ENCODE measurements at regions not wholly inside any gene's neighbourhood (a gene's known extent, or its start where the extent isn't known, plus 50 kb on each side); places are given as distances from the start of the nearest gene placed in this dataset.

DNA sequence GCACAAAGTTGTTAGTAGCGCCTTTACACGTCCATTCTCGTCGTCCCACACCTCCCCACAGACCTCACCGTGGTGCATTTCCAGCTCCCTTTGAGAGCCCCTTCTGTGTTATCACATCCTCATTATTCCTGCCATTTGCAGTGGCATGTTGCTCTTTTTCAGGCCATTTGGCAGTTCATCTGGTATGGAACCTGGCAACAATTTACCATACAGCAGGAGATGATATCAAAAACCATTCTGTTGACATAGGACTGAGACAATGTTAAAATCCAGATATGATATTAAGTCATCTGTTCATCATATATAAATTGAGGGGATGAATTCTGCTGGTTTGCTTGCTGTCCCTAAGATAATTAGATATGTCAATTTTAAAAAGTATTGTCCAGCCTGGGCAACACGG lies 83.0 kb downstream of the TMEM174 start:
- Histone ChIP-seq H3K4me3 (replicated peaks in 1 of 3; ENCODE audit: insufficient read depth in 1 of 3, low read depth in 1 of 3, low read length in 3 of 3) (no peak overlapping the region), H3K36me3 (ENCODE audit: control insufficient read depth in 2 of 2, extremely low read depth in 1 of 2, insufficient read depth in 2 of 2, low read length in 2 of 2) (no peaks in the 10 kb centered on the region), H3K27me3 (ENCODE audit: control insufficient read depth in 2 of 2, insufficient read depth in 2 of 2, low read length in 2 of 2) (peaks cover 41 to 52% of the 10 kb centered on the region in 2 experiments), H3K79me2 (ENCODE audit: control insufficient read depth, insufficient read depth, low read length) (no peaks in the 10 kb centered on the region), H3K9ac (replicated peaks; ENCODE audit: extremely low read depth, insufficient read depth, low read length) (no peak overlapping the region), H2AFZ (ENCODE audit: low read depth, low read length) (no peak overlapping the region), H4K20me1 (replicated peaks; ENCODE audit: control insufficient read depth, extremely low read depth, insufficient read depth, low read length) (no peaks in the 10 kb centered on the region), H3K27ac (ENCODE audit: insufficient read depth, low read depth, low read length) (no peak overlapping the region), H3K9me1 (replicated peaks; ENCODE audit: control insufficient read depth, extremely low read depth, insufficient read depth, low read length) (no peaks in the 10 kb centered on the region), H3K9me3 (replicated peaks; ENCODE audit: control insufficient read depth, insufficient read depth, low read length) (peaks cover 2% of the 10 kb centered on the region), H3K4me2 (ENCODE audit: insufficient read depth, low read length) (no peak overlapping the region), H3K4me1 (ENCODE audit: control insufficient read depth, extremely low read depth, insufficient read depth, low read length) (no peaks in the 10 kb centered on the region)
- TF ChIP-seq POLR2A (IDR thresholded peaks at IDR 0.05; ENCODE audit: low read depth, low read length), result no peak
- TF ChIP-seq JUN (IDR thresholded peaks at IDR 0.05; ENCODE audit: borderline replicate concordance, insufficient read depth, insufficient read length, low read depth), result no peak
- no peak for DNase-seq (ENCODE audit: low read depth, low spot score)
- ChIA-PET CTCF (interaction anchor here (1.8 kb wide), 1 partner anchor 40 kb away, joined by 6 read pairs; no protein-coding TSS in a partner anchor), POLR2A (no interaction called here)
- FAIRE-seq, result no peak
- BruUV-seq (replicated peaks), result no TSS peak
- dilution Hi-C loops (cut with MboI; ENCODE audit: extremely low pct_ligation_motif_present, low sequenced_read_pairs), result no loop called here
- intact Hi-C loops (cut with micrococcal nuclease), result no loop called here

DNA sequence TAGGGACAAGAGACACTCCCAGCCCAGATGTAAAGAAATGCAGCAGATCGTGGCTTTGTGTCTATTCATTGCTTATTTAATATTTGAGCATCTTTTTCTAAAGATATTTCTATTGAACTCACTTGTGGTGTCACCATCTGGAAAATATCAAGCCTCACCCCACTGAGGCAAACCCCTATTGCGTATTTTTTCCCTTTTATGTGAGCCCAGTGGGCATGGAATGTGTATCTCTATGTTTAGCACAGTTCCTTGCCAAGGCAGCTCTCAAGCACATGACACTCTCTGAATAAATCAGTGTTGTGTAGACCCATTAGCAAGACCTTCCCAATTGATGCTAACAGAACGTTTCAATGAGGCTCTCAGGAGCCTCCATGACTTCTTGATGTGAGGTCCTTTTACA lies 81.6 kb downstream of the TMEM174 start:
- no peak overlapping the region for H2AFZ ChIP-seq (ENCODE audit: low read depth, low read length)
- peaks cover 39 to 52% of the 10 kb centered on the region in 2 experiments for H3K27me3 ChIP-seq (ENCODE audit: control insufficient read depth in 2 of 2, insufficient read depth in 2 of 2, low read length in 2 of 2)
- DNase-seq (ENCODE audit: low read depth, low spot score) (no peak), FAIRE-seq (no peak)
- intact Hi-C loops (cut with micrococcal nuclease) (no loop called here), dilution Hi-C loops (cut with MboI; ENCODE audit: extremely low pct_ligation_motif_present, low sequenced_read_pairs) (no loop called here)
- TF ChIP-seq FOS (IDR thresholded peaks at IDR 0.05; ENCODE audit: borderline replicate concordance, insufficient read depth, low read length) (no peak), POLR2AphosphoS5 (IDR thresholded peaks at IDR 0.05; ENCODE audit: insufficient read depth, low read depth, low read length) (no peak), EZH2 (IDR thresholded peaks at IDR 0.05; ENCODE audit: borderline replicate concordance, low read depth, low read length, severe bottlenecking) (no peak), POLR2A (IDR thresholded peaks at IDR 0.05; ENCODE audit: low read depth, low read length) (no peak)
- H4K20me1 ChIP-seq (replicated peaks; ENCODE audit: control insufficient read depth, extremely low read depth, insufficient read depth, low read length), result no peaks in the 10 kb centered on the region
- no peak overlapping the region for H3K4me3 ChIP-seq (replicated peaks in 1 of 3; ENCODE audit: insufficient read depth in 1 of 3, low read depth in 1 of 3, low read length in 3 of 3)
- H3K27ac ChIP-seq (ENCODE audit: insufficient read depth, low read depth, low read length), result no peak overlapping the region
- BruUV-seq (replicated peaks), result no TSS peak
- no peaks in the 10 kb centered on the region for H3K9me1 ChIP-seq (replicated peaks; ENCODE audit: control insufficient read depth, extremely low read depth, insufficient read depth, low read length)
- ChIA-PET CTCF (interaction anchor here (1.2 to 1.5 kb wide), 2 partner anchors 13 to 200 kb away, joined by 3 read pairs; no protein-coding TSS in a partner anchor), POLR2A (no interaction called here)
- H3K79me2 ChIP-seq (ENCODE audit: control insufficient read depth, insufficient read depth, low read length), result no peaks in the 10 kb centered on the region
- H3K4me1 ChIP-seq (ENCODE audit: control insufficient read depth, extremely low read depth, insufficient read depth, low read length), result no peaks in the 10 kb centered on the region
- H3K36me3 ChIP-seq (ENCODE audit: control insufficient read depth in 2 of 2, extremely low read depth in 1 of 2, insufficient read depth in 2 of 2, low read length in 2 of 2), result no peaks in the 10 kb centered on the region
- H3K4me2 ChIP-seq (ENCODE audit: insufficient read depth, low read length), result no peak overlapping the region
- H3K9me3 ChIP-seq (replicated peaks; ENCODE audit: control insufficient read depth, insufficient read depth, low read length), result peaks cover 2% of the 10 kb centered on the region
- H3K9ac ChIP-seq (replicated peaks; ENCODE audit: extremely low read depth, insufficient read depth, low read length), result no peak overlapping the region
